WTC11 (cell line): ENCODE measurements at regions not wholly inside any gene's neighbourhood (a gene's known extent, or its start where the extent isn't known, plus 50 kb on each side); places are given as distances from the start of the nearest gene placed in this dataset.

ENCODE experiments used
- FOXJ3 ChIP-seq: sonication (generic); formaldehyde crosslinking; IDR thresholded peaks from 2 replicates; pipeline ENCODE4 v1.9.0; 2021; ENCODE audit warnings: missing genetic modification reagents, mild to moderate bottlenecking, borderline replicate concordance
- JUN ChIP-seq: sonication (generic); formaldehyde crosslinking; IDR thresholded peaks from 2 replicates; pipeline ENCODE4 v1.8.0; 2023; ENCODE audit warnings: mild to moderate bottlenecking, missing genetic modification reagents
- KAT7 ChIP-seq: sonication (generic); formaldehyde crosslinking; IDR thresholded peaks from 2 replicates; pipeline ENCODE4 v1.8.1; 2023; ENCODE audit warnings: missing genetic modification reagents, mild to moderate bottlenecking, borderline replicate concordance
- MXD4 ChIP-seq: fragments of 250-450 bp; sonication (Bioruptor Pico); IDR thresholded peaks from 2 replicates; pipeline ENCODE4 v1.8.0; 2021; ENCODE audit warnings: mild to moderate bottlenecking, moderate library complexity, borderline replicate concordance
- NFYB ChIP-seq: sonication (generic); formaldehyde crosslinking; conservative IDR thresholded peaks from 2 replicates; pipeline ENCODE4 v1.8.0; 2022; ENCODE audit warnings: low read depth, missing genetic modification reagents
- SMAD3 ChIP-seq: sonication (generic); formaldehyde crosslinking; IDR thresholded peaks from 2 replicates; pipeline ENCODE4 v1.8.0; 2022; ENCODE audit warnings: missing genetic modification reagents, mild to moderate bottlenecking, borderline replicate concordance
- TEAD4 ChIP-seq: sonication (generic); formaldehyde crosslinking; IDR thresholded peaks from 2 replicates; pipeline ENCODE4 v1.8.0; 2022; ENCODE audit warnings: mild to moderate bottlenecking, missing genetic modification reagents
- TP53 ChIP-seq: sonication (generic); formaldehyde crosslinking; IDR thresholded peaks from 2 replicates; pipeline ENCODE4 v1.8.1; 2023; ENCODE audit warnings: mild to moderate bottlenecking, missing genetic modification reagents
- ZNF263 ChIP-seq: sonication (generic); formaldehyde crosslinking; IDR thresholded peaks from 2 replicates; pipeline ENCODE4 v1.8.1; 2022; ENCODE audit warnings: low read depth, mild to moderate bottlenecking, moderate library complexity, missing genetic modification reagents
- TF ChIP-seq, protein P1 (sequence below): sonication (generic); formaldehyde crosslinking; conservative IDR thresholded peaks from 2 replicates; pipeline ENCODE4 v1.8.1; 2022; ENCODE audit warnings: mild to moderate bottlenecking, missing genetic modification reagents
- TF ChIP-seq, protein P2 (sequence below): fragments of 250-450 bp; sonication (Bioruptor Pico); IDR thresholded peaks from 2 replicates; pipeline ENCODE4 v1.9.0; 2021; ENCODE audit warnings: moderate library complexity, mild to moderate bottlenecking, inconsistent platforms, borderline replicate concordance
- TF ChIP-seq, protein P3 (sequence below): fragments of 200-600 bp; IDR thresholded peaks from 2 replicates; pipeline ENCODE4 v1.8.0; 2022; ENCODE audit warnings: antibody characterized with exemption
- TF ChIP-seq, protein P4 (sequence below): sonication (generic); formaldehyde crosslinking; IDR thresholded peaks from 2 replicates; pipeline ENCODE4 v1.8.0; 2022; ENCODE audit warnings: mild to moderate bottlenecking, missing genetic modification reagents
- TF ChIP-seq, protein P5 (sequence below): sonication (generic); formaldehyde crosslinking; conservative IDR thresholded peaks from 2 replicates; pipeline ENCODE4 v1.8.1; 2023; ENCODE audit warnings: mild to moderate bottlenecking, low read depth, missing genetic modification reagents, moderate library complexity

DNA sequence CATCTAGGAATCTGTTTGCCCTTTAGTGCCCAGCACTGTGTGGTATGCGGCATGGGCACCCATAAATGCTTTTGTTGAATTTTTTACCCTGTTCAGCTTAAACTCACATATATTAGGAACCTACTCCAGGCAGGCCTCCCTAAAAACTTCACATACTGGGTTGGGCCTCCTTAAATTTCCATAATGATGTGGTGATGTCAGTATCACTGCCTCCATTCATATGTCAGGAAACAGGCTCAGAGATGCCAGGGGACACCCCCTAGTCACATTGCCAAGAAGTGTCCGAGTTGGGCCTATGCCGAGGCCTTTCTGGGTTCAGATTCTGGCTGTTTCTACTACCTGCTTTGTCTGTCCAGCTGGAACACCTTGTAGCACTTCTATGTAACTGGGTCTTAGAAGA, 55.7 kb upstream of the RUNX3 start:
- TF ChIP-seq, protein P1, sequence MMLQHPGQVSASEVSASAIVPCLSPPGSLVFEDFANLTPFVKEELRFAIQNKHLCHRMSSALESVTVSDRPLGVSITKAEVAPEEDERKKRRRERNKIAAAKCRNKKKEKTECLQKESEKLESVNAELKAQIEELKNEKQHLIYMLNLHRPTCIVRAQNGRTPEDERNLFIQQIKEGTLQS (CRISPR knock-in tag): no peak
- TF ChIP-seq JUN (no peak), TP53 (CRISPR knock-in tag) (no peak), FOXJ3 (CRISPR knock-in tag) (no peak), ZNF263 (CRISPR knock-in tag) (no peak), TEAD4 (no peak), NFYB (no peak), MXD4 (CRISPR knock-in tag) (no peak), SMAD3 (no peak), KAT7 (CRISPR knock-in tag) (no peak)
- TF ChIP-seq, protein P2, sequence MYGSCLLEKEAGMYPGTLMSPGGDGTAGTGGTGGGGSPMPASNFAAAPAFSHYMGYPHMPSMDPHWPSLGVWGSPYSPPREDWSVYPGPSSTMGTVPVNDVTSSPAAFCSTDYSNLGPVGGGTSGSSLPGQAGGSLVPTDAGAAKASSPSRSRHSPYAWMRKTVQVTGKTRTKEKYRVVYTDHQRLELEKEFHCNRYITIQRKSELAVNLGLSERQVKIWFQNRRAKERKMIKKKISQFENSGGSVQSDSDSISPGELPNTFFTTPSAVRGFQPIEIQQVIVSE (CRISPR knock-in tag): no peak
- TF ChIP-seq, protein P3, sequence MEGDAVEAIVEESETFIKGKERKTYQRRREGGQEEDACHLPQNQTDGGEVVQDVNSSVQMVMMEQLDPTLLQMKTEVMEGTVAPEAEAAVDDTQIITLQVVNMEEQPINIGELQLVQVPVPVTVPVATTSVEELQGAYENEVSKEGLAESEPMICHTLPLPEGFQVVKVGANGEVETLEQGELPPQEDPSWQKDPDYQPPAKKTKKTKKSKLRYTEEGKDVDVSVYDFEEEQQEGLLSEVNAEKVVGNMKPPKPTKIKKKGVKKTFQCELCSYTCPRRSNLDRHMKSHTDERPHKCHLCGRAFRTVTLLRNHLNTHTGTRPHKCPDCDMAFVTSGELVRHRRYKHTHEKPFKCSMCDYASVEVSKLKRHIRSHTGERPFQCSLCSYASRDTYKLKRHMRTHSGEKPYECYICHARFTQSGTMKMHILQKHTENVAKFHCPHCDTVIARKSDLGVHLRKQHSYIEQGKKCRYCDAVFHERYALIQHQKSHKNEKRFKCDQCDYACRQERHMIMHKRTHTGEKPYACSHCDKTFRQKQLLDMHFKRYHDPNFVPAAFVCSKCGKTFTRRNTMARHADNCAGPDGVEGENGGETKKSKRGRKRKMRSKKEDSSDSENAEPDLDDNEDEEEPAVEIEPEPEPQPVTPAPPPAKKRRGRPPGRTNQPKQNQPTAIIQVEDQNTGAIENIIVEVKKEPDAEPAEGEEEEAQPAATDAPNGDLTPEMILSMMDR: no peak
- TF ChIP-seq, protein P4, sequence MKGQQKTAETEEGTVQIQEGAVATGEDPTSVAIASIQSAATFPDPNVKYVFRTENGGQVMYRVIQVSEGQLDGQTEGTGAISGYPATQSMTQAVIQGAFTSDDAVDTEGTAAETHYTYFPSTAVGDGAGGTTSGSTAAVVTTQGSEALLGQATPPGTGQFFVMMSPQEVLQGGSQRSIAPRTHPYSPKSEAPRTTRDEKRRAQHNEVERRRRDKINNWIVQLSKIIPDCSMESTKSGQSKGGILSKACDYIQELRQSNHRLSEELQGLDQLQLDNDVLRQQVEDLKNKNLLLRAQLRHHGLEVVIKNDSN: no peak
- TF ChIP-seq, protein P5, sequence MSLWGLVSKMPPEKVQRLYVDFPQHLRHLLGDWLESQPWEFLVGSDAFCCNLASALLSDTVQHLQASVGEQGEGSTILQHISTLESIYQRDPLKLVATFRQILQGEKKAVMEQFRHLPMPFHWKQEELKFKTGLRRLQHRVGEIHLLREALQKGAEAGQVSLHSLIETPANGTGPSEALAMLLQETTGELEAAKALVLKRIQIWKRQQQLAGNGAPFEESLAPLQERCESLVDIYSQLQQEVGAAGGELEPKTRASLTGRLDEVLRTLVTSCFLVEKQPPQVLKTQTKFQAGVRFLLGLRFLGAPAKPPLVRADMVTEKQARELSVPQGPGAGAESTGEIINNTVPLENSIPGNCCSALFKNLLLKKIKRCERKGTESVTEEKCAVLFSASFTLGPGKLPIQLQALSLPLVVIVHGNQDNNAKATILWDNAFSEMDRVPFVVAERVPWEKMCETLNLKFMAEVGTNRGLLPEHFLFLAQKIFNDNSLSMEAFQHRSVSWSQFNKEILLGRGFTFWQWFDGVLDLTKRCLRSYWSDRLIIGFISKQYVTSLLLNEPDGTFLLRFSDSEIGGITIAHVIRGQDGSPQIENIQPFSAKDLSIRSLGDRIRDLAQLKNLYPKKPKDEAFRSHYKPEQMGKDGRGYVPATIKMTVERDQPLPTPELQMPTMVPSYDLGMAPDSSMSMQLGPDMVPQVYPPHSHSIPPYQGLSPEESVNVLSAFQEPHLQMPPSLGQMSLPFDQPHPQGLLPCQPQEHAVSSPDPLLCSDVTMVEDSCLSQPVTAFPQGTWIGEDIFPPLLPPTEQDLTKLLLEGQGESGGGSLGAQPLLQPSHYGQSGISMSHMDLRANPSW (CRISPR knock-in tag): no peak
